Urinary bladder (tissue), 3 donors: ENCODE measurements at regions not wholly inside any gene's neighbourhood (a gene's known extent, or its start where the extent isn't known, plus 50 kb on each side); places are given as distances from the start of the nearest gene placed in this dataset.
"Not testable (repeated sequence)": the region's sequence is repeated elsewhere in the genome, so short reads cannot be mapped to it uniquely, and the experiment has no call there.

Experiments used
- DNase-seq: peaks from one replicate; pipeline ENCODE4 v3.0.0-alpha.2; 2015; ENCODE audit errors: extremely low spot score
- H3K27ac ChIP-seq: one replicate; pipeline ENCODE4 v1.5.1; 2013; ENCODE audit warnings: low read depth, mild to moderate bottlenecking, moderate library complexity
- H3K36me3 ChIP-seq: one replicate; pipeline ENCODE4 v1.6.1; 2013; ENCODE audit warnings: mild to moderate bottlenecking, moderate library complexity; ENCODE audit not compliant: insufficient read depth
- H3K4me1 ChIP-seq: one replicate; pipeline ENCODE4 v1.6.1; 2013; ENCODE audit warnings: mild to moderate bottlenecking, moderate library complexity; ENCODE audit not compliant: insufficient read depth
- H3K4me3 ChIP-seq: one replicate; pipeline ENCODE4 v1.5.1; 2013; ENCODE audit warnings: low read depth, low read length
- WGBS: extraction: QIAGEN DNeasy Blood & Tissue Kit; methylation state at CpG from one replicate; pipeline ENCODE4 v1.1.7; 2013; 5-methylcytosine and 5-hydroxymethylcytosine counted together
- donor health status: healthy with polysubstance abuse.
- donor health status: healthy.

GRCh38 chr1:178589042-178589441 lies 76.1 kb downstream of the TEX35 start:
- not testable (repeated sequence) for DNase-seq, H3K4me1 ChIP-seq, H3K27ac ChIP-seq, H3K4me3 ChIP-seq, H3K36me3 ChIP-seq
- WGBS: 65% methylated on average over 3 of the region's 3 CpGs

DNA sequence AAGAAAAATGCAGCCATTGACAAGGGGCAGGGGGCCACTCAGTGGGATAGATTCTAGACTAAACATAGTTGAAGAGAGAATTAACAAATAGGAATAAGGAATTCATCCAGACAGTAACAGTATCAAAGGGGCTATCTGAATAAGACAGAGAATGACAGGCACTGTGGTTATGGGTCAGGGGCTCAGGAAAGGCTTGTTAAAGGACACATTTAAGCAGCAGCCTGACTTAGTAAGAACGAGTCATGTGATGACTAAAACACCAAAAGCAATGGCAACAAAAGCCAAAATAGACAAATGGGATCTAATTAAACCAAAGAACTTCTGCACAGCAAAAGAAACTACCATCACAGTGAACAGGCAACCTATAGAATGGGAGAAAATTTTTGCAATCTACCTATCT lies 78.9 kb downstream of the TEX35 start:
- DNase-seq, H3K36me3 ChIP-seq, H3K27ac ChIP-seq, H3K4me1 ChIP-seq, H3K4me3 ChIP-seq: not testable (repeated sequence)
- WGBS: 91% methylated on average over 1 of the region's 1 CpG

GRCh38 chr1:178593515-178593914 lies 80.6 kb downstream of the TEX35 start:
- DNase-seq: no peak
- Histone ChIP-seq H3K27ac (no peak overlapping the region), H3K36me3 (no peaks in the 10 kb centered on the region)

DNA sequence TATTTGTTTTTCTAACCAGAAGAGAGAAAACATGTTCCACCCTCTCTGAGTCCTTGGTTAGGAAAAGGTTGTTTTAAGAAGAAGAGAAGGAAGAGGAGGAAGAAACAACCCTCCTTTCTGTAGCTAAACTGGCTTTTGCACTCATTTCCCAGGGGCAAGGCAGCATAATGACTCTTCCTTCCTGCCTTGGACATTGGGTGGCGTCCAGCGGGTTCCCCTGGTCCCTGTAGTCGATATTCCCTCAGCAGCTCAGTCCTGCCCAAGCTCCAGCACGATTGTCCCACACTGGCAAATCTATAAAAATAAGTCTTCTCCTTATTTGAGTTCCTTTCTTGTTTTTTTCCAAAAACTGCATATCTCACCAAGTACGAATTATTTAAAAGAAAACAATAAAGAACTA lies 81.2 kb downstream of the TEX35 start:
- no peaks in the 10 kb centered on the region for H3K36me3 ChIP-seq
- H3K4me3 ChIP-seq: no peak overlapping the region
- 80% methylated on average over 5 of the region's 5 CpGs for WGBS
- no peak overlapping the region for H3K27ac ChIP-seq
- no peak for DNase-seq
- H3K4me1 ChIP-seq: no peaks in the 10 kb centered on the region

More at GRCh38 chr1:178593515-178593914, 80.6 kb downstream of the TEX35 start:
- Histone ChIP-seq H3K4me1 (no peaks in the 10 kb centered on the region), H3K4me3 (no peak overlapping the region)

GRCh38 chr1:178595491-178595890 lies 82.6 kb downstream of the TEX35 start:
- WGBS: 93% methylated on average over 6 of the region's 6 CpGs
- Histone ChIP-seq H3K4me3 (no peak overlapping the region), H3K36me3 (no peaks in the 10 kb centered on the region), H3K27ac (no peak overlapping the region), H3K4me1 (no peaks in the 10 kb centered on the region)
- no peak for DNase-seq

- Histone ChIP-seq H3K36me3 (no peaks in the 10 kb centered on the region), H3K4me3 (no peak overlapping the region), H3K27ac (no peak overlapping the region), H3K4me1 (no peaks in the 10 kb centered on the region)
- no peak for DNase-seq
- WGBS: 96% methylated on average over 4 of the region's 4 CpGs
These were observed 86.2 kb downstream of the TEX35 start for GRCh38 chr1:178599087-178599486.

DNA sequence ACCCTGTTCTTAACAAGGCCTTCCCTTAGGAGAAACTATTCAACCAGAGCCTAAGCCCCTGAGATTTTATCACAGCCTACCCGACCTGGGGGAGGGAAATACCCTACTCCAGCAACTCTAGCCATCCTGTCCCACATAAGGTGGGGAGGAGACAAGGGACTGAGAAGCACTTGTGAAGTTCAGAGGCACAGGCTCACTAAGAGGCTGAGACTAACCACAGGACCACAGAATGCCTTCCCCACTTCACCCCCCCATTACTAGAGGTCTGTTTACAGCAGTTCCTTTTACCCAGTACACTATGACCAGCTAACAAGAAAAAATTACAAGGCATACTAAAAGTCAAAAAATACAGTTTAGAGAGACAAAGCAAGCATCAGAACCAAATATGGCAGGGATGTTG lies 86.8 kb downstream of the TEX35 start:
- no peak for DNase-seq
- 18% methylated on average over 1 of the region's 1 CpG for WGBS
- Histone ChIP-seq H3K36me3 (no peaks in the 10 kb centered on the region), H3K27ac (no peak overlapping the region), H3K4me1 (no peaks in the 10 kb centered on the region), H3K4me3 (no peak overlapping the region)

GRCh38 chr1:178603926-178604325 lies 91.0 kb downstream of the TEX35 start:
- Histone ChIP-seq H3K4me3 (no peak overlapping the region), H3K27ac (no peak overlapping the region), H3K4me1 (no peaks in the 10 kb centered on the region), H3K36me3 (no peaks in the 10 kb centered on the region)
- DNase-seq: no peak
- 95% methylated on average over 5 of the region's 5 CpGs for WGBS

DNA sequence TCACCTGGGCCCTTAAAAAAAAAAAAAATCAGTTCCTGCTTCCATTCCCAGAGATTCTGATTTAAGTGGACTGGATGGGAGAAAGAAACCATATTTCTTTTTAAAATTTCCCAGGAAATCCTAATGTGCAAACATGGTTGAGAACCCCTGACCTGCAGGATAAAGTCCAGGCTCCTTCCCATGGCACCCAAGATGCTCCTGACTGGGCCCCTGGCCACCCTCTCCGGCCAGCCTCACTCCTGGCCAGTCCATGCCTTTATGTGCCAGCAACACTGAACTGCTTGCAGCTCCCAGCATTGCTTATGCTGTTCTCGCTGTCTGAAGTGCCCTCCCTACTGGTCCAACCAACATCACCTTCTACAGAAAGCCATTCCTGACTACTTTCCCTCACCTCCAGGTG lies 93.9 kb downstream of the TEX35 start:
- no peaks in the 10 kb centered on the region for H3K36me3 ChIP-seq
- whole genome bisulfite sequencing: 98% methylated on average over 2 of the region's 2 CpGs
- DNase-seq: no peak
- no peak overlapping the region for H3K27ac ChIP-seq
- H3K4me3 ChIP-seq: no peak overlapping the region
- no peaks in the 10 kb centered on the region for H3K4me1 ChIP-seq

GRCh38 chr1:178607718-178608408 lies 95.0 kb downstream of the TEX35 start:
- Histone ChIP-seq H3K36me3 (no peaks in the 10 kb centered on the region), H3K4me1 (no peaks in the 10 kb centered on the region), H3K4me3 (no peak overlapping the region), H3K27ac (no peak overlapping the region)
- no peak for DNase-seq
- WGBS: 82% methylated on average over 6 of the region's 6 CpGs

DNA sequence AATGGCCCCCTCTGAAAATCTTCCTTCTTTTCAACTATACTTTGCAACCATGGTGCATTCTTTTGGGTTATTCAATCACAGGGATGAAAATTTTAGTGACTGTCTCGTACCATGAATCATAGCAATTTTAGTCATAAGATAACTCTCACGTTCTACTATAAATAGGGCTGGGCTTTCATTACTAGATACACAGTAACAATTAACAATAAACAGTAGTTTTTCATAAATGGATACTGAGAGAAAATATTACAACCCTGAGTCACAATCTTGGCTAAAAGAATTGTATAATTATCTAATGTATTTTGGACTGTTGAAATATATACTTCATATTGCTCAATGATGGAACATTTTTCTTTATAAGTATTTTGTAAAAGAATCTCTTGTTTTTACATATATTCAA lies 96.1 kb downstream of the TEX35 start:
- Histone ChIP-seq H3K4me1 (no peaks in the 10 kb centered on the region), H3K27ac (no peak overlapping the region), H3K4me3 (no peak overlapping the region), H3K36me3 (no peaks in the 10 kb centered on the region)
- WGBS: 36% methylated on average over 2 of the region's 2 CpGs
- DNase-seq: no peak

GRCh38 chr1:178610690-178611410 lies 97.9 kb downstream of the TEX35 start:
- H3K4me3 ChIP-seq, H3K27ac ChIP-seq, H3K36me3 ChIP-seq, DNase-seq, H3K4me1 ChIP-seq: not testable (repeated sequence)
- WGBS: 72% methylated on average over 10 of the region's 10 CpGs

DNA sequence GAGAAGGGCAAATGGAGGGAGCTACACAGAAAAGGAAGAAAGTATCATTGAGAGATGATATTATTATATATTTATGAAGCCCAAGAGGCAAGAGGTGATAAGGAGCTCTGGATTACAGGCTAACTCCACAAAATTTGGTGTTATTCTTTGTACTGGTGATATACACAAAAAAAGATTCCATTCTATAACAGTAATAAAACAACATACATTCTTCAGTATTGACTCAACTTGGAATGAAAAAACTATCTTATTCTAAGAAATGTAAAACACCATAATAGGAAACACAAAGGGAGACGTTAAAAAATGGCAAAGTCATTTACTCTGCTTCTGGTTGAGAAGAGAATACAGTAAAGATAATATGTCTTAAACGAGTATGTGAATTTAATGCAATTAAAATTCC lies 99.4 kb downstream of the TEX35 start:
- no peak for DNase-seq
- H3K4me1 ChIP-seq: no peaks in the 10 kb centered on the region
- no peak overlapping the region for H3K4me3 ChIP-seq
- WGBS: 44% methylated on average over 2 of the region's 2 CpGs
- H3K27ac ChIP-seq: no peak overlapping the region
- H3K36me3 ChIP-seq: no peaks in the 10 kb centered on the region

DNA sequence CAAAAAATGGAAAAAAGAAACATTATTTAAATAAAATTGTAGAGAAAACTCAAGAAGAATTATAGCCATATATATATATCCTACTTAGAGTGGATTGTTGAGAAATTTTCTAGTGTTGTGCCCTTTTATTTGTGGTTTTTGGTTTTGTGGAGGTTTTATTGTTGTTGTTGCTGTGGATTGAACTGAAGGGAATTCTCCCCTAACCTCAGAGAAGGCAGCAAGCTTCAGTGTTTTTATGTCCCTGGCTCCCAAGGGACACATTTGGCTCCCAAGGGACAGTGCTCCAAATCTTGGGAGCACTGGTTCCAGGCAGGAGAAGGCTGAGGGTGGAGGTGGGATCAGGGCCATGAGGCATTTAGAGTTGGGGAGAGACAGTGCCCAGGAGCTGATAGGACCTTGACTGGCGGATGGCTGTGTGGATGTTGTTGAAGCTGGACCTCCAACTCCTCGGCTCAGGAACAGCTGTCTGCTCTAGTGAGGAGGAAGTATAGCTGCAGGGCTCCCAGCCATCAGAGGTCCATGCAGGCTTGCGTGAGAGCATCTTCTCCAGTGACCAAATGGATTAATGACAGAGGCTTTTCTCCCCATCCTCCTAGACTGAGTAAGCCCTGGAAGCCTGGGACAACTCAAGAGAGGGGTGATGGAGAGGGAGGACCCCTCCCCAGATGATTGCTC lies 100.5 kb downstream of the TEX35 start:
- H3K36me3 ChIP-seq: no peaks in the 10 kb centered on the region
- 85% methylated on average over 3 of the region's 3 CpGs for WGBS
- no peak overlapping the region for H3K27ac ChIP-seq
- no peak overlapping the region for H3K4me3 ChIP-seq
- no peak for DNase-seq
- H3K4me1 ChIP-seq: no peaks in the 10 kb centered on the region
